Activated CD8-positive, alpha-beta memory T cell treated with anti-CD3 and anti-CD28 coated beads for 24 hours (primary cell): ENCODE measurements at regions not wholly inside any gene's neighbourhood (a gene's known extent, or its start where the extent isn't known, plus 50 kb on each side); places are given as distances from the start of the nearest gene placed in this dataset.
"Not testable (repeated sequence)": the region's sequence is repeated elsewhere in the genome, so short reads cannot be mapped to it uniquely, and the experiment has no call there.

Source experiments
- DNase-seq: peaks from one replicate; pipeline ENCODE4 v3.0.0-alpha.2; 2020

- no peak for DNase-seq
Observed at GRCh38 chr2:88865801-88866371, 174.4 kb downstream of the RPIA start.

GRCh38 chr2:88866756-88867155 is 175.3 kb downstream of the RPIA start:
- DNase-seq, result no peak

- DNase-seq, result no peak
Observed at GRCh38 chr2:88868861-88869260, 177.4 kb downstream of the RPIA start.

- DNase-seq, result no peak
Observed at GRCh38 chr2:88870267-88870839, 178.9 kb downstream of the RPIA start.

GRCh38 chr2:88871336-88871735 is 179.9 kb downstream of the RPIA start:
- no peak for DNase-seq

- DNase-seq, result no peak
Observed at GRCh38 chr2:88873620-88874019, 182.1 kb downstream of the RPIA start.

- no peak for DNase-seq
Observed at GRCh38 chr2:88874063-88874657, 182.7 kb downstream of the RPIA start.

- DNase-seq, result no peak
Observed at GRCh38 chr2:88875736-88876135, 184.3 kb downstream of the RPIA start.

GRCh38 chr2:88880441-88880953 is 189.0 kb downstream of the RPIA start:
- DNase-seq, result no peak

GRCh38 chr2:88885275-88885674 is 193.8 kb downstream of the RPIA start:
- no peak for DNase-seq

GRCh38 chr2:88885679-88886416 is 194.4 kb downstream of the RPIA start:
- DNase-seq, result no peak

GRCh38 chr2:88887466-88887865 is 196.0 kb downstream of the RPIA start:
- DNase-seq, result not testable (repeated sequence)

GRCh38 chr2:88892207-88892606 is 200.7 kb downstream of the RPIA start:
- DNase-seq, result no peak

- DNase-seq, result no peak
Observed at GRCh38 chr2:88892788-88893187, 201.3 kb downstream of the RPIA start.

- no peak for DNase-seq
Observed at GRCh38 chr2:88896971-88897370, 205.5 kb downstream of the RPIA start.

GRCh38 chr2:88897715-88898114 is 206.2 kb downstream of the RPIA start:
- no peak for DNase-seq

GRCh38 chr2:88903749-88904353 is 212.4 kb downstream of the RPIA start:
- DNase-seq, result no peak

- no peak for DNase-seq
Observed at GRCh38 chr2:88913280-88913679, 221.8 kb downstream of the RPIA start.

GRCh38 chr2:88919087-88919738 is 227.7 kb downstream of the RPIA start:
- no peak for DNase-seq

GRCh38 chr2:88920399-88920798 is 228.9 kb downstream of the RPIA start:
- not testable (repeated sequence) for DNase-seq

- DNase-seq, result no peak
Observed at GRCh38 chr2:88924533-88924932, 233.1 kb downstream of the RPIA start.

- DNase-seq, result no peak
Observed at GRCh38 chr2:88925770-88926462, 234.4 kb downstream of the RPIA start.
